A549 (cell line): ENCODE measurements at regions not wholly inside any gene's neighbourhood (a gene's known extent, or its start where the extent isn't known, plus 50 kb on each side); places are given as distances from the start of the nearest gene placed in this dataset.

Experiments used
- ATAC-seq, 2 experiments: fragments of 200-7000 bp in 1 of 2; fragments of >200 bp in 1 of 2; cut with Nextera tagmentation in 1 of 2; cut with Tn5 transposase in 1 of 2; 3 replicates each; pipeline versions ENCODE4 v1.8.0 to v1.9.1; 2018 to 2020; ENCODE audit warnings: mild to moderate bottlenecking in 1 of 2, moderate library complexity in 1 of 2
- CTCF ChIA-PET: fragments of 300-600 bp; sonication (Branson Sonifier 250); formaldehyde crosslinking; extraction: SDS; loops from one replicate; lab custom pipeline; 2021; ENCODE audit warnings: antibody characterized with exemption, inconsistent platforms; lab: Yijun Ruan, JAX
- POLR2A ChIA-PET: fragments of 350-600 bp; formaldehyde crosslinking; extraction: SDS; loops from one replicate; lab custom pipeline; 2021; ENCODE audit warnings: antibody characterized with exemption, inconsistent platforms; lab: Yijun Ruan, JAX
- DNase-seq, 2 experiments: peaks; one replicate each; pipeline versions ENCODE4 v3.0.0 to v3.0.0-alpha.2; 2011 to 2016; ENCODE audit warnings: low read depth in 1 of 2, low spot score in 1 of 2
- FAIRE-seq: peaks from 2 replicates; lab custom pipeline; 2011; peaks lifted over from hg19 to GRCh38; lab: Jason Lieb, UNC
- H3K27ac ChIP-seq, 2 experiments: fragments of >200 bp; sonication (Bioruptor Twin); formaldehyde crosslinking; 3 replicates each; pipeline ENCODE4 v1.5.1; 2016 to 2017
- H3K4me1 ChIP-seq: fragments of >200 bp; sonication (Bioruptor Twin); formaldehyde crosslinking; 3 replicates; pipeline ENCODE4 v1.6.1; 2016
- H3K4me2 ChIP-seq: fragments of >200 bp; sonication (Bioruptor Twin); formaldehyde crosslinking; 3 replicates; pipeline ENCODE4 v1.6.1; 2016
- H3K4me3 ChIP-seq: fragments of >200 bp; sonication (Bioruptor Twin); formaldehyde crosslinking; 3 replicates; pipeline ENCODE4 v1.5.1; 2016
- H3K9me3 ChIP-seq: fragments of >200 bp; sonication (Bioruptor Twin); formaldehyde crosslinking; 3 replicates; pipeline ENCODE4 v1.6.1; 2016
- CHD2 ChIP-seq: fragments of 150-350 bp; IDR thresholded peaks from 2 replicates; pipeline ENCODE4 v1.6.1; 2014; ENCODE audit warnings: low read length; ENCODE audit not compliant: partially characterized antibody
- EHF ChIP-seq: fragments of 250-450 bp; sonication (Bioruptor Pico); IDR thresholded peaks from 2 replicates; pipeline ENCODE4 v1.5.0; 2020; ENCODE audit warnings: mild to moderate bottlenecking
- ESRRA ChIP-seq: fragments of 150-350 bp; IDR thresholded peaks from 2 replicates; pipeline ENCODE4 v1.6.1; 2014; ENCODE audit warnings: mild to moderate bottlenecking, low read length, borderline replicate concordance
- FOSB ChIP-seq: fragments of 250-450 bp; sonication (Bioruptor Pico); IDR thresholded peaks from 2 replicates; pipeline ENCODE4 v1.5.0; 2020; ENCODE audit warnings: mild to moderate bottlenecking, moderate library complexity
- FOSL2 ChIP-seq, 2 experiments: fragments of 450-650 bp in 1 of 2; fragments of >200 bp in 1 of 2; sonication (Bioruptor Twin) in 1 of 2; formaldehyde crosslinking; IDR thresholded peaks; 2 replicates each; pipeline versions ENCODE4 v1.5.0 to v1.6.1; 2016 to 2020; ENCODE audit warnings: mild to moderate bottlenecking in 1 of 2, moderate library complexity in 1 of 2
- GATA3 ChIP-seq: IDR thresholded peaks from 2 replicates; pipeline ENCODE4 v1.6.1; 2012; ENCODE audit warnings: borderline replicate concordance
- HDAC2 ChIP-seq: fragments of 200-600 bp; sonication (generic); IDR thresholded peaks from 2 replicates; pipeline ENCODE4 v1.6.1; 2016
- JUNB ChIP-seq: fragments of >200 bp; sonication (Bioruptor Twin); formaldehyde crosslinking; IDR thresholded peaks from 2 replicates; pipeline ENCODE4 v1.6.1; 2016
- MAX ChIP-seq: IDR thresholded peaks from 2 replicates; pipeline ENCODE4 v1.6.1; 2012
- MYC ChIP-seq: IDR thresholded peaks from 2 replicates; pipeline ENCODE4 v1.6.1; 2012; ENCODE audit warnings: mild to moderate bottlenecking, inconsistent platforms, low read length, improper control_type of control experiment, borderline replicate concordance
- NFE2L2 ChIP-seq: fragments of 150-350 bp; conservative IDR thresholded peaks from 2 replicates; pipeline ENCODE4 v1.6.1; 2014; ENCODE audit warnings: low read length
- NPAS2 ChIP-seq: fragments of 250-450 bp; sonication (Bioruptor Pico); IDR thresholded peaks from 2 replicates; pipeline ENCODE4 v1.8.0; 2022; ENCODE audit warnings: mild to moderate bottlenecking, moderate library complexity, borderline replicate concordance
- REST ChIP-seq: fragments of 200-600 bp; sonication (generic); IDR thresholded peaks from 2 replicates; pipeline ENCODE4 v1.6.1; 2016; ENCODE audit warnings: antibody characterized with exemption, mild to moderate bottlenecking, moderate library complexity
- RFX5 ChIP-seq: fragments of 450-650 bp; IDR thresholded peaks from 2 replicates; pipeline ENCODE4 v1.7.1; 2014; ENCODE audit warnings: antibody characterized with exemption, mild to moderate bottlenecking, moderate library complexity
- TP53 ChIP-seq: fragments of 250-450 bp; sonication (Bioruptor Pico); IDR thresholded peaks from 2 replicates; pipeline ENCODE4 v1.5.0; 2021; ENCODE audit warnings: mild to moderate bottlenecking, moderate library complexity
- USF2 ChIP-seq: fragments of 450-650 bp; IDR thresholded peaks from 2 replicates; pipeline ENCODE4 v1.6.1; 2014; ENCODE audit warnings: antibody characterized with exemption
- ZC3H11A ChIP-seq: fragments of 450-650 bp; IDR thresholded peaks from 2 replicates; pipeline ENCODE4 v1.6.1; 2014; ENCODE audit warnings: antibody characterized with exemption, mild to moderate bottlenecking
- ZNF302 ChIP-seq: fragments of 250-450 bp; sonication (Bioruptor Pico); IDR thresholded peaks from 2 replicates; pipeline ENCODE4 v1.9.0; 2021; ENCODE audit warnings: inconsistent platforms, mild to moderate bottlenecking, moderate library complexity
- ZSCAN20 ChIP-seq: fragments of 250-450 bp; sonication (Bioruptor Pico); IDR thresholded peaks from 2 replicates; pipeline ENCODE4 v1.8.0; 2022; ENCODE audit warnings: mild to moderate bottlenecking, moderate library complexity
- WGBS: methylation state at CpG from one replicate; pipeline ENCODE4 v1.1.6; 2017; ENCODE audit errors: missing lambda C conversion rate; 5-methylcytosine and 5-hydroxymethylcytosine counted together
- TF ChIP-seq, protein P1 (sequence below): fragments of 250-450 bp; sonication (Bioruptor Pico); IDR thresholded peaks from 2 replicates; pipeline ENCODE4 v1.5.0; 2020; ENCODE audit warnings: low read depth, mild to moderate bottlenecking, moderate library complexity
- TF ChIP-seq, protein P2 (sequence below): fragments of >200 bp; sonication (Bioruptor Twin); formaldehyde crosslinking; IDR thresholded peaks from 2 replicates; pipeline ENCODE4 v1.6.1; 2016

GRCh38 chr3:99376926-99377325 is 261.5 kb upstream of the COL8A1 start:
- TF ChIP-seq ZSCAN20 (CRISPR knock-in tag): no peak
- no peak for TF ChIP-seq FOSL2 (IDR thresholded peaks at IDR 0.05)
- TF ChIP-seq FOSL2 (CRISPR knock-in tag; IDR thresholded peaks at IDR 0.05): no peak
- TF ChIP-seq, protein P1, sequence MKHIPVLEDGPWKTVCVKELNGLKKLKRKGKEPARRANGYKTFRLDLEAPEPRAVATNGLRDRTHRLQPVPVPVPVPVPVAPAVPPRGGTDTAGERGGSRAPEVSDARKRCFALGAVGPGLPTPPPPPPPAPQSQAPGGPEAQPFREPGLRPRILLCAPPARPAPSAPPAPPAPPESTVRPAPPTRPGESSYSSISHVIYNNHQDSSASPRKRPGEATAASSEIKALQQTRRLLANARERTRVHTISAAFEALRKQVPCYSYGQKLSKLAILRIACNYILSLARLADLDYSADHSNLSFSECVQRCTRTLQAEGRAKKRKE (CRISPR knock-in tag): no peak
- no peak for TF ChIP-seq CHD2
- TF ChIP-seq MAX: no peak
- TF ChIP-seq JUNB: no peak
- no peak for TF ChIP-seq GATA3
- TF ChIP-seq RFX5: no peak
- TF ChIP-seq FOSB (CRISPR knock-in tag): no peak
- no peak for TF ChIP-seq ZC3H11A
- no peak for TF ChIP-seq MYC
- TF ChIP-seq ZNF302 (CRISPR knock-in tag): no peak
- TF ChIP-seq TP53: no peak
- TF ChIP-seq EHF (CRISPR knock-in tag): no peak
- TF ChIP-seq, protein P2, sequence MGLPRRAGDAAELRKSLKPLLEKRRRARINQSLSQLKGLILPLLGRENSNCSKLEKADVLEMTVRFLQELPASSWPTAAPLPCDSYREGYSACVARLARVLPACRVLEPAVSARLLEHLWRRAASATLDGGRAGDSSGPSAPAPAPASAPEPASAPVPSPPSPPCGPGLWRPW: no peak
- no peak for TF ChIP-seq ESRRA
- no peak for TF ChIP-seq USF2
- TF ChIP-seq NPAS2 (CRISPR knock-in tag): no peak
- no peak for TF ChIP-seq NFE2L2
- H3K4me2 ChIP-seq: no peak overlapping the region
- no peaks in the 10 kb centered on the region for H3K4me1 ChIP-seq
- WGBS: 0% methylated on average over 2 of the region's 3 CpGs
- CTCF ChIA-PET: no interaction called here
- no peak overlapping the region for H3K27ac ChIP-seq
- DNase-seq (no peak), ATAC-seq (no peak), FAIRE-seq (no peak)
- no peak overlapping the region for H3K4me3 ChIP-seq
- POLR2A ChIA-PET: no interaction called here
- no peaks in the 10 kb centered on the region for H3K9me3 ChIP-seq

GRCh38 chr3:99373846-99374210 is 264.6 kb upstream of the COL8A1 start:
- no peak overlapping the region for H3K4me3 ChIP-seq
- H3K4me2 ChIP-seq: no peak overlapping the region
- CTCF ChIA-PET: no interaction called here
- no peak overlapping the region for H3K27ac ChIP-seq
- H3K4me1 ChIP-seq: no peaks in the 10 kb centered on the region
- TF ChIP-seq GATA3 (no peak), HDAC2 (no peak), REST (no peak)
- TF ChIP-seq, protein P2: no peak
- TF ChIP-seq, all 56 proteins: peak for 0
- no peaks in the 10 kb centered on the region for H3K9me3 ChIP-seq
- POLR2A ChIA-PET: no interaction called here
- no peak for DNase-seq
- 12% methylated on average over 2 of the region's 2 CpGs for WGBS
- no peak for FAIRE-seq
- ATAC-seq: no peak
